AG10803 (cell line): ENCODE measurements at regions not wholly inside any gene's neighbourhood (a gene's known extent, or its start where the extent isn't known, plus 50 kb on each side); places are given as distances from the start of the nearest gene placed in this dataset.

Experiments
- DNase-seq: peaks from one replicate; pipeline ENCODE4 v3.0.0; 2010; ENCODE audit warnings: low read depth
- H3K4me3 ChIP-seq: 2 replicates; pipeline ENCODE4 v1.5.1; 2011; ENCODE audit warnings: mild to moderate bottlenecking, low read length, control low read depth
- TF ChIP-seq, protein P1 (sequence below): conservative IDR thresholded peaks from 2 replicates; pipeline ENCODE4 v1.5.1; 2011; ENCODE audit warnings: mild to moderate bottlenecking, low read length, control low read depth, inconsistent platforms

DNA sequence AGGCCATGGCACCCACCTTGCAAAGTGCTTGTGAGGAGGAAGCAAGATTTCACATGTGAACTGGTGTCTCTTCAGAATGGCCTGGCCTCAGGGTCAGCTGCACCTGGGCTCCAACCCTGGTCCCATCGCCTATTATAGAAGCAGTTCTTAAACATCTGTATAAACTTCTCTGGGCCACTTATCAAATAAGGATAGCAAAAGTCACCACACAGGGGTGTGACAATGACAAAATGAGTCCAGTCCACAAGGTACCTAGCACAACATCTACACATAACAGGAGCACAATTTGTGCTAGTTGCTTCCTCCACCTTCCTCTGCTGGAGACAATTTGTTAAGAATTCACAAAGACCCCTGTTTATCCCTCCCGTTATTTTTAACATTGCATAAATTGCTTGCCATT, 340.6 kb upstream of the ZMIZ1 start:
- TF ChIP-seq, protein P1, sequence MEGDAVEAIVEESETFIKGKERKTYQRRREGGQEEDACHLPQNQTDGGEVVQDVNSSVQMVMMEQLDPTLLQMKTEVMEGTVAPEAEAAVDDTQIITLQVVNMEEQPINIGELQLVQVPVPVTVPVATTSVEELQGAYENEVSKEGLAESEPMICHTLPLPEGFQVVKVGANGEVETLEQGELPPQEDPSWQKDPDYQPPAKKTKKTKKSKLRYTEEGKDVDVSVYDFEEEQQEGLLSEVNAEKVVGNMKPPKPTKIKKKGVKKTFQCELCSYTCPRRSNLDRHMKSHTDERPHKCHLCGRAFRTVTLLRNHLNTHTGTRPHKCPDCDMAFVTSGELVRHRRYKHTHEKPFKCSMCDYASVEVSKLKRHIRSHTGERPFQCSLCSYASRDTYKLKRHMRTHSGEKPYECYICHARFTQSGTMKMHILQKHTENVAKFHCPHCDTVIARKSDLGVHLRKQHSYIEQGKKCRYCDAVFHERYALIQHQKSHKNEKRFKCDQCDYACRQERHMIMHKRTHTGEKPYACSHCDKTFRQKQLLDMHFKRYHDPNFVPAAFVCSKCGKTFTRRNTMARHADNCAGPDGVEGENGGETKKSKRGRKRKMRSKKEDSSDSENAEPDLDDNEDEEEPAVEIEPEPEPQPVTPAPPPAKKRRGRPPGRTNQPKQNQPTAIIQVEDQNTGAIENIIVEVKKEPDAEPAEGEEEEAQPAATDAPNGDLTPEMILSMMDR = no peak
- DNase-seq = no peak

GRCh38 chr10:78729366-78729765, 339.4 kb upstream of the ZMIZ1 start:
- TF ChIP-seq, protein P1 = no peak
- no peak for DNase-seq
- no peak overlapping the region for H3K4me3 ChIP-seq

More for the DNA sequence above, 340.6 kb upstream of the ZMIZ1 start:
- H3K4me3 ChIP-seq = no peak overlapping the region

GRCh38 chr10:78729800-78730199, 339.0 kb upstream of the ZMIZ1 start:
- DNase-seq = no peak
- TF ChIP-seq, protein P1 = no peak

GRCh38 chr10:78730754-78731153, 338.0 kb upstream of the ZMIZ1 start:
- H3K4me3 ChIP-seq = no peak overlapping the region
- DNase-seq = no peak
- TF ChIP-seq, protein P1 = no peak

More at GRCh38 chr10:78729800-78730199, 339.0 kb upstream of the ZMIZ1 start:
- no peak overlapping the region for H3K4me3 ChIP-seq

DNA sequence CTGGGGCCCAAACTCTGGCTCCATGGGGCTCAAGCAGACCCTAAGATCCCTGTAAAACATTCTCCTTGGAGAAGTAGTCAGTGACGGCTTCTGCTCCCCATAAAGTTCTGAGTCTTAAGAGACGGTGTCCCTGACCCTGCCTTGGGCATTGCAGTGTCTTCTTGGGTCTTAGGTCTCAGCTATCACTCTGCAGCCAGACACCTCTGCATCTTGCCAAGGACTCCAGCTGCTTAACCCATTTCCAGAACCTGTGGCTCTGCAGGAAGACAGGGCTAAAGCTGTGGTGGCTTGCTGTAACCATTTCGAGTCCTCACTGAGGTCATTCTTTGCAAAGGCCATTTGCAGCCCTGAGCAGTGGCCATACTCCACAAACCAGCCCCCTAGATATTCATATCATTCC, 337.1 kb upstream of the ZMIZ1 start:
- TF ChIP-seq, protein P1 = no peak
- no peak for DNase-seq
- H3K4me3 ChIP-seq = no peak overlapping the region

- TF ChIP-seq, protein P1 = no peak
- no peak overlapping the region for H3K4me3 ChIP-seq
- DNase-seq = no peak
These were observed 336.4 kb upstream of the ZMIZ1 start for GRCh38 chr10:78732381-78732780.

GRCh38 chr10:78736926-78737630, 331.7 kb upstream of the ZMIZ1 start:
- DNase-seq = no peak
- TF ChIP-seq, protein P1 = no peak

More at GRCh38 chr10:78736926-78737630, 331.7 kb upstream of the ZMIZ1 start:
- no peak overlapping the region for H3K4me3 ChIP-seq
